GM13977 (cell line): ENCODE measurements at regions not wholly inside any gene's neighbourhood (a gene's known extent, or its start where the extent isn't known, plus 50 kb on each side); places are given as distances from the start of the nearest gene placed in this dataset.
"Not testable (repeated sequence)": the region's sequence is repeated elsewhere in the genome, so short reads cannot be mapped to it uniquely, and the experiment has no call there.

ENCODE experiments used
- DNase-seq: peaks from one replicate; pipeline ENCODE4 v3.0.0; 2012; ENCODE audit warnings: low spot score
- in situ Hi-C: fragments of 300-500 bp; cut with MboI; formaldehyde crosslinking; loops from one replicate; pipeline ENCODE4 v1.12.0; 2022; ENCODE audit warnings: low sequenced_read_pairs, low pct_unique_long_range_greater_than_20kb, mixed read lengths, inconsistent platforms; ENCODE audit not compliant: unreplicated experiment
- TF ChIP-seq, protein P1 (sequence below): IDR thresholded peaks from 2 replicates; pipeline ENCODE4 v1.5.1; 2012; ENCODE audit warnings: mild to moderate bottlenecking, control low read depth; ENCODE audit not compliant: insufficient read depth; ENCODE audit errors: extremely low read depth, missing control alignments

DNA sequence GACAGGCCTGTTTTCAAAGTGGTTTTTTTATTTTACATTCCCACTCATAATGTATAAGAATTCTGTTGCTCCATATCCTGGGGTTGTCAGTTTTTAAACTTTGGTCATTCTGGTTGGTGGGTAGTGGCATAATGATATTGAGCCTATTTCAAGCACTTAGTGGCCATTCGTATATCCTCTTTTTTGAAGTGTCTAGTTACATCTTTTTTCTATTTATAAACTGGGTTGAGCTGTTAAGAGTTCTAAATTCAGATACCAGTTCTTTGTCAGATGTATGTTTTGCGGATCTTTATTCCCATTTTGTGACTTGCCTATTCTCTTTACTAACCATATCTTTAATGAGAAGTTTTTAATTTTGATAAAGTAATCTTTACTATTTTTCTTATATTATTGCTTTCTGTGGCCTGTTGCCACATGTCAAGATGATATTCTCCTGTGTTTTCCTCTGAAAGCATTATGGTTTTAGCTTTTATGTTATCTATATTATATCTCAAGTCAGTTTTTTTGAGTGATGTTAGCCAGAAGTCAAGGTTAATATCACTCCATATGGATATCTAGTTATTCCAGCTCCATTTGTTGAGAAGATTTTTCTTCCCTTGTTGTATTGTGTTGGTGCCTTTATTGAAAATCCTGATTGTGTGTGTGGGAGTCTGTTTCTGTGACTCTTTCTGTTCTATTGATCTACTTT, 110.9 kb downstream of the FHIP1A start:
- in situ Hi-C loops = no loop called here
- TF ChIP-seq, protein P1, sequence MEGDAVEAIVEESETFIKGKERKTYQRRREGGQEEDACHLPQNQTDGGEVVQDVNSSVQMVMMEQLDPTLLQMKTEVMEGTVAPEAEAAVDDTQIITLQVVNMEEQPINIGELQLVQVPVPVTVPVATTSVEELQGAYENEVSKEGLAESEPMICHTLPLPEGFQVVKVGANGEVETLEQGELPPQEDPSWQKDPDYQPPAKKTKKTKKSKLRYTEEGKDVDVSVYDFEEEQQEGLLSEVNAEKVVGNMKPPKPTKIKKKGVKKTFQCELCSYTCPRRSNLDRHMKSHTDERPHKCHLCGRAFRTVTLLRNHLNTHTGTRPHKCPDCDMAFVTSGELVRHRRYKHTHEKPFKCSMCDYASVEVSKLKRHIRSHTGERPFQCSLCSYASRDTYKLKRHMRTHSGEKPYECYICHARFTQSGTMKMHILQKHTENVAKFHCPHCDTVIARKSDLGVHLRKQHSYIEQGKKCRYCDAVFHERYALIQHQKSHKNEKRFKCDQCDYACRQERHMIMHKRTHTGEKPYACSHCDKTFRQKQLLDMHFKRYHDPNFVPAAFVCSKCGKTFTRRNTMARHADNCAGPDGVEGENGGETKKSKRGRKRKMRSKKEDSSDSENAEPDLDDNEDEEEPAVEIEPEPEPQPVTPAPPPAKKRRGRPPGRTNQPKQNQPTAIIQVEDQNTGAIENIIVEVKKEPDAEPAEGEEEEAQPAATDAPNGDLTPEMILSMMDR = no peak
- DNase-seq = no peak

DNA sequence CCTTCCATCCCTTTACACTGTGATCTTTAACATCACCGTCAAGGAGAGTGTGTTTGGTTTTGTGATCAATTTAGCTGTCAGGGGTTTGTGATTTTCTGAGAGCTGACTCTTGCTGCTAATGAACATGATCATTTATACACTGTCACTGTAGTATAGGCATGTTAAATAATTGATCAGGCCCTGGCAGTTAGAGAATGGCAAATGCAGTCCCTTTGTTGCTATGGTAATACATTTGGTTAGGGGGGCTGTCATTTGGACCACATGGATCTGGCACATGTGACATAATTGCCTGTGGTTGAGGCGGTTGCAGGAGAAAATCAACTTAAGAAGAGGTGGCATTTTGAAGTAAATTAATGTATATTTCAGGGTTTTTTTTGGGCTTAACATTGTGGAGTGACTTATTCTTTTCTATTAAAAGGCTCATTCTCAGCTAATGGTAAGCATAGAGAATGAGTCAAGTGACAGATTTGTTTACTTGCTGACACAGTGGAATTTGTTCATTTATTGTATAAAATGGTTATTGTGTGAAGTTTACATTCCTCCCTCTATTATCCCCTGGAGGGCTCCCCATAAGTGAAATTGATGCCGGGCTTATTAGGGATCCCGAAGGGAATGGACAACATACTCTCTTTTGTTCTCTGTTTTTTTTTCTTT, 114.0 kb downstream of the FHIP1A start:
- no peak for DNase-seq
- TF ChIP-seq, protein P1 = no peak
- in situ Hi-C loops = no loop called here

DNA sequence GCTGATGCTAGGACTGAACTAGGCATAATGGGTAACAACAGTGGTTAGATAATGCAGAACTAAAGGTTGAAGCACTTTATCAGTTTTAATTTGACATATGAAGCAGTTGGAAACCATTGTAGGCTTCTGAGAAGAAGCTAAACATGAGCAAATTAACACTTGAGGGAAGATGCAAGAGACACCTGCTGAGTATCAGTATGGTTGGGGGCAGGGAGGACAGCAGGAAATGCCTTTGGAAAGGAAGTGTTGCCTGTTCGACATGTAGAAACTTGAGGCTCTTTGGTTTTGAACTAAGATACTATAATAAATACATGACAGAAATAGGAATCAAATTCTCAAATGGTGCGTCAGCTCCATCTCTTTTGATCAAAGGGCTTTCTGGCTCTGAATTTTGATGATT, 115.6 kb downstream of the FHIP1A start:
- TF ChIP-seq, protein P1 = no peak
- no peak for DNase-seq
- in situ Hi-C loops = no loop called here

DNA sequence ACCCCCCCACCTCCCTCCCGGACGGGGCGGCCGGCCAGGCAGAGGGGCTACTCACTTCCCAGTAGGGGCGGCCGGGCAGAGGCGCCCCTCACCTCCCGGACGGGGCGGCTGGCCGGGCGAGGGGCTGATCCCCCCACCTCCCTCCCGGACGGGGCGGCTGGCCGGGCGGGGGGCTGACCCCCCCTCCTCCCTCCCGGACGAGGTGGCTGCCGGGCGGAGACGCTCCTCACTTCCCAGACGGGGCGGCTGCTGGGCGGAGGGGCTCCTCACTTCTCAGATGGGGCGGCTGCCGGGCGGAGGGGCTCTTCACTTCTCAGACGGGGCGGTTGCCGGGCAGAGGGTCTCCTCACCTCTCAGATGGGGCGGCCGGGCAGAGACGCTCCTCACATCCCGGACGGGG, 117.5 kb downstream of the FHIP1A start:
- in situ Hi-C loops, DNase-seq: not testable (repeated sequence)

DNA sequence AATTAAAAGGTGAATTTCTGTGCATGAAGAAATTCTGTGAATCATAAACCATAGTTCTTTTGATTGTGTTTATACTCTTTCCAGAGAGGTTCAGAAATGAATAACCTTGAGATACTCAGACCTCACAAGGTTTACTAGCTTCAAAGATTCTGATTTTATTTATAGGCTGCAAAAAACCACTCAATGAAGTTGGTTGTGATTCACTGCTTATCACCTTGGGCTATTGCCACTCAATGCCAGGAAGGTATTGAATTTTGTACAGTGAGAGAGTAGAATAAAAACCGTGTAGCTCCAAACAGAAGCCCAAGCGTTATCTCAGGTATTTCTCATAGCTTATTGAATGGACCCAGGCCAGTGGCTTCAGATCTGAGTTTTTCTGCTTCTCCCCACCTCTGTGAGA, 118.7 kb downstream of the FHIP1A start:
- DNase-seq = no peak
- TF ChIP-seq, protein P1 = no peak
- in situ Hi-C loops = no loop called here

DNA sequence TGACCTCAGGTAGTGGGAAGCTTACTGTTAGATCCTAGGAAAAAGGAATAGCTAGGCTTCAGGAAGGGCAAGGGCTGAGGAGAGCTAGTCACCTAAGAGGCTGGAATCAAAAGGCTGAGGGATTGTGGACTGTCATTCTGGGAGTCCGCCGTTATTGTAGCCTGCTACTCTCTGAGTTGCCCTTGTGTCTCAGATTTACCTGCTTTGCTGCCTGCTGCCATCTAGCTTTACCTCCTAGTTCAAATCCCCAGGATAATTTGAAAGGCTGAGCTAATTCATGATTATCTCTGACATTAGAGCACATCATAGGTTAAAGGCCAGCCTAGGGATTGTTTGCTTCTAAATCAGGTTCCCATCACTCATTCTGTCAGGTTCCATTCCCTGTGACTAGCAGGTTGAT, 120.2 kb downstream of the FHIP1A start:
- in situ Hi-C loops = no loop called here
- no peak for DNase-seq
- TF ChIP-seq, protein P1 = no peak

DNA sequence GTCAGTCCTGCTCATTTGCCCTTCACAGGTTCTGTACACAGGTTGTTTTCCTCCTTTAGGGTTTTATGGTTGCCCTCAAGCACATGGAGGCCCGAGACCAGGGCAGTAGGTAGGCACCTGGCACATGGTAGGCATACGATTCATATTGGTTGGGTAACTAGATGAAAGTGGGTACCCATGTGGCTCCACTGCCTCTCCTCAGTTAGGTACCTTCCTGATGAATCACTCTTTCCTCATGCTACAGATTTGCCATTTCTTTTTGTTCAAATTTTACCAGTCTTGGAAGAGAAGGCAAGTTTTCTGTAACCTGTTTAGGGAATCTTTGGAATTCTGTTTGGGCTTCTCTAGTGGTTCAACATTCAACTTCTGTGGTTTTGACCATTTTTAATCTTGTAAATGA, 121.3 kb downstream of the FHIP1A start:
- DNase-seq = no peak
- TF ChIP-seq, protein P1 = no peak
- in situ Hi-C loops = no loop called here
